Activated CD4-positive, alpha-beta T cell treated with anti-CD3 and anti-CD28 coated beads, Interleukin-2, amount 10 ng/mL, durations not matched to agents 24 days and 14 days (primary cell): ENCODE measurements at regions not wholly inside any gene's neighbourhood (a gene's known extent, or its start where the extent isn't known, plus 50 kb on each side); places are given as distances from the start of the nearest gene placed in this dataset.

Experiments used
- DNase-seq: peaks from one replicate; pipeline ENCODE4 v3.0.0; 2022
- H3K27ac Mint-ChIP-seq: one replicate; pipeline ENCODE4 v1.8.0; 2022; ENCODE audit warnings: mild to moderate bottlenecking, mixed read lengths
- H3K27me3 Mint-ChIP-seq: one replicate; pipeline ENCODE4 v1.8.0; 2022; ENCODE audit warnings: mixed read lengths
- H3K36me3 Mint-ChIP-seq: one replicate; pipeline ENCODE4 v1.8.0; 2022; ENCODE audit warnings: low read depth, mild to moderate bottlenecking, mixed read lengths
- H3K4me1 Mint-ChIP-seq: one replicate; pipeline ENCODE4 v1.8.0; 2021; ENCODE audit warnings: mixed read lengths
- H3K4me3 Mint-ChIP-seq: one replicate; pipeline ENCODE4 v1.8.0; 2022; ENCODE audit warnings: mild to moderate bottlenecking, moderate library complexity, mixed read lengths
- H3K9me3 Mint-ChIP-seq: one replicate; pipeline ENCODE4 v1.8.0; 2021; ENCODE audit warnings: mixed read lengths
- intact Hi-C: fragments of 100-400 bp; cut with micrococcal nuclease; formaldehyde crosslinking; loops from one replicate; pipeline ENCODE4 v1.15.1; 2023

GRCh38 chr2:234672498-234673150 is 175.7 kb upstream of the ARL4C start:
- no peak overlapping the region for H3K27ac Mint-ChIP-seq
- DNase-seq: no peak
- H3K4me3 Mint-ChIP-seq: no peak overlapping the region
- H3K4me1 Mint-ChIP-seq: no peaks in the 10 kb centered on the region
- H3K9me3 Mint-ChIP-seq: no peaks in the 10 kb centered on the region
- intact Hi-C loops: no loop called here
- no peaks in the 10 kb centered on the region for H3K36me3 Mint-ChIP-seq
- peaks cover 2% of the 10 kb centered on the region for H3K27me3 Mint-ChIP-seq

DNA sequence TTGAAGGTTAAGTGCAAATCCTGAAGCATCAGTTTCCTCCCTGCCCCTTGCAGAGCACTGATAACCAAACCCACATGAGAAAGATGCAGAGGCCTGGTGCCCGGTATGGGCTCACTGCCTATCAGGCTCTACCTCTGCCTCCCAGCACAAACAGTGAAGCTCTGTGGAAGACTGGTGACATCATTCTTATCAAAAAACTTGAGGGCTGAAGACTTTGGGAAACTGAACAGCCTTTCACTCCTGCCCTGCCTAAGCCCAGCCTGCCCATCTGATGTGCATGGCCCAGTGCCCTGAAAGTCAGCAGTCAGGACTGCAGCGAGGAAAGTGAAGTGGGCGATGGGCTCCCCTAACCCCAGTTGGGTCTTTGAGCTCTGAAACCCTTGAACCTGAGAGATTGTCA is 174.8 kb upstream of the ARL4C start:
- DNase-seq: no peak
- H3K4me1 Mint-ChIP-seq: no peaks in the 10 kb centered on the region
- H3K27me3 Mint-ChIP-seq: peaks cover 2% of the 10 kb centered on the region
- H3K36me3 Mint-ChIP-seq: no peaks in the 10 kb centered on the region
- H3K9me3 Mint-ChIP-seq: no peaks in the 10 kb centered on the region
- no peak overlapping the region for H3K4me3 Mint-ChIP-seq
- intact Hi-C loops: no loop called here
- no peak overlapping the region for H3K27ac Mint-ChIP-seq

DNA sequence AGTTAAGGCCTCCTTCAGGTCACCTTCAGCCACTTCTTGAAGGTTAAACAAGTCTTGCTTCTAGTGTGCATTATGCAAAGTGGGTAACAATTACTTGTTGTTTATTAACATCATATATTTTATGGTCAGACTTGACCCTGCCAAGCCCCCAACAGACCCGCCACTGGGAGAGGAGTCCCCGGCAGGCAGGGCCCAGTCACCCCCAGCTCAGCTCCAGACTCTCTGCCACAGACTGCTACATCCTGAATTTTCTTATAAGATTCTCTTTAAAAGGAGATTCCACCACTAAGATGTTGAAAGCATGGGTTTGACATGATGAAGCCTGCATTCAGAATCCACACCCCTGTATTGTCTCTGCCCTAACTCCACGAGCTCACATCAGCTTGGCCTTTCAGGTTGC is 174.3 kb upstream of the ARL4C start:
- Mint-ChIP-seq H3K27me3 (peaks cover 2% of the 10 kb centered on the region), H3K27ac (no peak overlapping the region), H3K4me1 (no peaks in the 10 kb centered on the region), H3K9me3 (no peaks in the 10 kb centered on the region), H3K4me3 (no peak overlapping the region), H3K36me3 (no peaks in the 10 kb centered on the region)
- no peak for DNase-seq
- intact Hi-C loops: no loop called here

GRCh38 chr2:234670806-234671205 is 173.9 kb upstream of the ARL4C start:
- Mint-ChIP-seq H3K27ac (no peak overlapping the region), H3K36me3 (no peaks in the 10 kb centered on the region), H3K9me3 (no peaks in the 10 kb centered on the region), H3K4me1 (no peaks in the 10 kb centered on the region), H3K27me3 (peaks cover 2% of the 10 kb centered on the region), H3K4me3 (no peak overlapping the region)
- no peak for DNase-seq
- intact Hi-C loops: no loop called here

GRCh38 chr2:234670052-234670451 is 173.2 kb upstream of the ARL4C start:
- intact Hi-C loops: no loop called here

DNA sequence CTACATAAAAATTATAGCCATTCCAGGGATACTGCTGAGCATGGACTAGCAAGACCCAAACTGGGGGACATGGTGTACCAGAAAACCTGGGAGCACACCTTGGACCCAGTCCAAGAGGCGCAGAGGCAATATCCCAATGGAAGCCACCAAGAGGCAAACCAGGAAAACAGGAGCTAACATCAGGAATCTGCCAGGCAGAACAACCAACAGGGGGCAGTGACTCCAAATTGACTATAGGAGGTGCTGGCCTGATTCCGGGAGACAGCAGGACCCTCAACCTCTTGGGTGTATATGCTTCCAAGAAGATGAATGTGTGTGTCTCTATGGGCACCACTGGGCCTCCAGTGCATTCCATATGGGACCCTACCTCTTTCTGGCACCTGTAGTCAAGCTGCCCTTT is 172.7 kb upstream of the ARL4C start:
- DNase-seq: no peak
- Mint-ChIP-seq H3K27me3 (peaks cover 2% of the 10 kb centered on the region), H3K9me3 (no peaks in the 10 kb centered on the region), H3K36me3 (no peaks in the 10 kb centered on the region), H3K4me1 (no peaks in the 10 kb centered on the region), H3K4me3 (no peak overlapping the region), H3K27ac (no peak overlapping the region)
- intact Hi-C loops: no loop called here

More at GRCh38 chr2:234670052-234670451, 173.2 kb upstream of the ARL4C start:
- no peak for DNase-seq
- Mint-ChIP-seq H3K27me3 (peaks cover 2% of the 10 kb centered on the region), H3K27ac (no peak overlapping the region), H3K36me3 (no peaks in the 10 kb centered on the region), H3K4me3 (no peak overlapping the region), H3K9me3 (no peaks in the 10 kb centered on the region), H3K4me1 (no peaks in the 10 kb centered on the region)

GRCh38 chr2:234669001-234669400 is 172.1 kb upstream of the ARL4C start:
- no peaks in the 10 kb centered on the region for H3K4me1 Mint-ChIP-seq
- no peaks in the 10 kb centered on the region for H3K27me3 Mint-ChIP-seq
- intact Hi-C loops: no loop called here
- no peaks in the 10 kb centered on the region for H3K9me3 Mint-ChIP-seq
- no peak for DNase-seq
- no peak overlapping the region for H3K4me3 Mint-ChIP-seq
- no peak overlapping the region for H3K27ac Mint-ChIP-seq
- no peaks in the 10 kb centered on the region for H3K36me3 Mint-ChIP-seq

GRCh38 chr2:234666911-234667310 is 170.0 kb upstream of the ARL4C start:
- no peaks in the 10 kb centered on the region for H3K27me3 Mint-ChIP-seq
- H3K36me3 Mint-ChIP-seq: no peaks in the 10 kb centered on the region
- H3K4me3 Mint-ChIP-seq: no peak overlapping the region
- DNase-seq: no peak
- no peak overlapping the region for H3K27ac Mint-ChIP-seq
- no peaks in the 10 kb centered on the region for H3K9me3 Mint-ChIP-seq
- intact Hi-C loops: no loop called here
- no peaks in the 10 kb centered on the region for H3K4me1 Mint-ChIP-seq

GRCh38 chr2:234665304-234665703 is 168.4 kb upstream of the ARL4C start:
- Mint-ChIP-seq H3K4me3 (no peak overlapping the region), H3K4me1 (no peaks in the 10 kb centered on the region), H3K27me3 (no peaks in the 10 kb centered on the region), H3K27ac (no peak overlapping the region), H3K36me3 (no peaks in the 10 kb centered on the region), H3K9me3 (no peaks in the 10 kb centered on the region)
- intact Hi-C loops: no loop called here
- DNase-seq: no peak

DNA sequence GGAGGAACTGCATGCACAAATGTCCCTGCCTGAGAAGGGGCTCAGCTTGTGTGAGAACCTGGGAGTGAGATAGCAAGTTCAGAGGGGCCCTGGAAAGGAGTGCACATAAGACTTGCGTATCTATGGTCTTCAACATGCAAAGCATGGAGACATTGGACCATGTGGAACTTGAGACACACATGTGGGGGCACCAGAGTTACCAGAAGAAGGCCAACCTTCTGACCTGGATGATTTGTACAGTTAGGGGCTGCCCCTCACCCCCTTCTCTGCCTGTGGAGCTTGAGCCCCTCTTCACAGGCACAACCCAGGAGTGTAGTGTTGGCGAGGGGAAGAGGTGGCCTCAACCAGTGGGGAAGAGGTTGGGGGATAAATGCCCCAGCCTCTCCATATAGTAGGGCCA is 165.0 kb upstream of the ARL4C start:
- DNase-seq: no peak
- no peak overlapping the region for H3K4me3 Mint-ChIP-seq
- no peak overlapping the region for H3K27ac Mint-ChIP-seq
- intact Hi-C loops: no loop called here
- no peaks in the 10 kb centered on the region for H3K36me3 Mint-ChIP-seq
- no peaks in the 10 kb centered on the region for H3K9me3 Mint-ChIP-seq
- no peaks in the 10 kb centered on the region for H3K27me3 Mint-ChIP-seq
- no peaks in the 10 kb centered on the region for H3K4me1 Mint-ChIP-seq

GRCh38 chr2:234661175-234661574 is 164.3 kb upstream of the ARL4C start:
- no peak for DNase-seq
- Mint-ChIP-seq H3K36me3 (no peaks in the 10 kb centered on the region), H3K27me3 (no peaks in the 10 kb centered on the region), H3K4me3 (no peak overlapping the region), H3K4me1 (no peaks in the 10 kb centered on the region), H3K27ac (no peak overlapping the region), H3K9me3 (no peaks in the 10 kb centered on the region)
- intact Hi-C loops: no loop called here

DNA sequence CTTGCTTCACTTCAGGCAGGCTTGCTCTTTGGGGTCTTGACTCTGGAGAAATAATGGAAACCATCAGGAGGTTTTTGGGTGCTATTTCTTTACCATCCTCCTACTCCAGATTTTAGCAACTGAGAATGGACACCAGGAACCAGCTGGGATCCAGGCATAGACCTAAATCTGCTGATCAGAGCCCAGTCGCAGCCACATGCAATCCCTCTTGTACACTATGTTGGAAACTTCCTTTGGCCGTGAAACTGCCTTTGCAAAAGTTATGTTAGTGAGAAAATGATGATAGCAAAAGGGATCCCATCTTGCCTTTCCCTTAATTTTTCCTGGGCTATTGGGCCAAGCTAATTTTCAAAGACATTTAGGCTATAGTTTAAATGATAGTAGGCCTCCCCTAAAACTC is 158.8 kb upstream of the ARL4C start:
- H3K36me3 Mint-ChIP-seq: no peaks in the 10 kb centered on the region
- H3K9me3 Mint-ChIP-seq: no peaks in the 10 kb centered on the region
- no peak overlapping the region for H3K4me3 Mint-ChIP-seq
- DNase-seq: no peak
- H3K27ac Mint-ChIP-seq: no peak overlapping the region
- intact Hi-C loops: no loop called here
- H3K4me1 Mint-ChIP-seq: no peaks in the 10 kb centered on the region
- H3K27me3 Mint-ChIP-seq: no peaks in the 10 kb centered on the region

DNA sequence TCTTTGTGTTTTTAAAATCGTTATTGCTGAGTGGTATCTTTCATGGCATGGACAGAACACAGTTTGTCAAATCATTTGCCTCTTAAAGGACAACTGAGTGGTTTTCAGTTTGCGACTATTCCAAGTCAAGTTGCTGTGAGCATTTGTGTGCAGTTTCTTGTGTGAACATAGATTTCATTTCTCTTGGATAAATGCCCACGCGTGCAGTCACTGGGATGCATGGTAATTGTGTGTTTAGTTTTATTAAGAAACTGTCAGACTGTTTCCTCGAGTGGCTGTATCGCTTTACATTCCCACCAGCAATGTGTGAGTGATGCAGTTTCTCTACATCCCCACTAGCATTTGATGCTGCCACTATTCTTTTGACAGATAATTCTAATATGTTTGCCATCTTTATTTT is 154.0 kb upstream of the ARL4C start:
- Mint-ChIP-seq H3K27me3 (no peaks in the 10 kb centered on the region), H3K9me3 (no peaks in the 10 kb centered on the region), H3K4me3 (no peak overlapping the region), H3K36me3 (no peaks in the 10 kb centered on the region), H3K4me1 (no peaks in the 10 kb centered on the region), H3K27ac (no peak overlapping the region)
- intact Hi-C loops: no loop called here
- DNase-seq: no peak

DNA sequence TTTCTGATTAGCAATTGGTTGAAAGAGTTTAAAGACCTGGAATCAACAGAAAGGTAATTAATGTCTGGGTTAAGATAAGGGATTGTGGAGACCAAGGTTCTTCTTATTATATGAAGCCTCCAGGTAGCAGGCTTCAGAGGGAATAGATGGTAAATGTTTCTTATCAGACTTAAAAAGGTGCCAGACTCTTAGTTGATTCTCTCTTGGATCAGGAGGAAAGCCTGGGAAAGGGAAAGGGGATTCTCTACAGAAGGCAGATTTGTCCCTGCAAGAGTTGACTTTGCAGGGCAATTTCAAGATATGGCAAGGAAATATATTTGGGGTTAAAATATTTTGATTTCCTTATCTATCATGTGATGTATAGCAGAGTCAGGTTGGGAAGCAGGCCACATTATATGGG is 153.1 kb upstream of the ARL4C start:
- no peak overlapping the region for H3K4me3 Mint-ChIP-seq
- intact Hi-C loops: no loop called here
- H3K9me3 Mint-ChIP-seq: no peaks in the 10 kb centered on the region
- no peak for DNase-seq
- no peaks in the 10 kb centered on the region for H3K27me3 Mint-ChIP-seq
- no peaks in the 10 kb centered on the region for H3K36me3 Mint-ChIP-seq
- H3K4me1 Mint-ChIP-seq: no peaks in the 10 kb centered on the region
- no peak overlapping the region for H3K27ac Mint-ChIP-seq

DNA sequence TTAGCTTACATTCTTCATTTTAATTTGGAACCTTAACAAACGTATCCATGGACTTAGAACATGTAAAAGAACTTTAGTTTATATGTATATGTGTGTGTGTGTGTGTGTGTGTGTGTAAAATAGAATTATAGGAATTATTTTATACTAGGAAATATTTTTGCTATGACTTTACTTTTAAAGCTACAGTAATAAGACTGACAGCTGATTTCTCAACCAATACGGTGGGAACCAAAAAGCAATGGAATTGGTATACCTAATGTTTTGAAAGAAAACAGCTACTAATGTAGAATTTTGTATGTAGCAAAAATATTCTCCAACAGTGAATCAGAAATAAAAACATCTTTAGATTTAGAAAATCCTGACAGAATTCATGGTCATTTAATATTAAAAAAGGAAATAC is 146.5 kb upstream of the ARL4C start:
- Mint-ChIP-seq H3K4me3 (no peak overlapping the region), H3K27ac (no peak overlapping the region), H3K4me1 (no peaks in the 10 kb centered on the region), H3K9me3 (peaks cover 11% of the 10 kb centered on the region), H3K27me3 (no peaks in the 10 kb centered on the region), H3K36me3 (no peaks in the 10 kb centered on the region)
- no peak for DNase-seq
- intact Hi-C loops: no loop called here
